Mesendoderm (in vitro differentiated cells): ENCODE measurements at regions not wholly inside any gene's neighbourhood (a gene's known extent, or its start where the extent isn't known, plus 50 kb on each side); places are given as distances from the start of the nearest gene placed in this dataset.

ENCODE experiments used
- DNase-seq: peaks from one replicate; pipeline ENCODE4 v3.0.0; 2013
- H2AK5ac ChIP-seq: 2 replicates; pipeline ENCODE4 v1.6.1; 2013; ENCODE audit warnings: low read length, inconsistent platforms
- H2BK120ac ChIP-seq: 2 replicates; pipeline ENCODE4 v1.6.1; 2013; ENCODE audit warnings: low read depth, mild to moderate bottlenecking, low read length, moderate library complexity, mixed read lengths
- H2BK15ac ChIP-seq: replicated peaks from 2 replicates; pipeline ENCODE4 v1.6.1; 2013; ENCODE audit warnings: low read depth, mild to moderate bottlenecking, moderate library complexity
- H2BK5ac ChIP-seq: 2 replicates; pipeline ENCODE4 v1.6.1; 2013; ENCODE audit warnings: low read length, inconsistent platforms
- H3K18ac ChIP-seq: 2 replicates; pipeline ENCODE4 v1.6.1; 2013; ENCODE audit warnings: mild to moderate bottlenecking, low read length, mixed read lengths
- H3K23ac ChIP-seq: one replicate; pipeline ENCODE4 v1.6.1; 2013; ENCODE audit warnings: low read length
- H3K27ac ChIP-seq: 2 replicates; pipeline ENCODE4 v1.5.1; 2013; ENCODE audit warnings: low read depth, mild to moderate bottlenecking, inconsistent platforms, low read length, moderate library complexity
- H3K27me3 ChIP-seq: 2 replicates; pipeline ENCODE4 v1.6.1; 2013; ENCODE audit warnings: low read length, control low read depth, mild to moderate bottlenecking, inconsistent platforms; ENCODE audit not compliant: insufficient read depth, poor library complexity
- H3K36me3 ChIP-seq: 2 replicates; pipeline ENCODE4 v1.6.1; 2013; ENCODE audit warnings: low read length, inconsistent platforms; ENCODE audit not compliant: control insufficient read depth, insufficient read depth
- H3K4ac ChIP-seq: one replicate; pipeline ENCODE4 v1.6.1; 2013; ENCODE audit warnings: low read depth, mild to moderate bottlenecking, low read length, moderate library complexity
- H3K4me1 ChIP-seq: 2 replicates; pipeline ENCODE4 v1.6.1; 2013; ENCODE audit warnings: low read depth, low read length, inconsistent platforms; ENCODE audit not compliant: control insufficient read depth
- H3K4me2 ChIP-seq: 2 replicates; pipeline ENCODE4 v1.6.1; 2013; ENCODE audit warnings: low read length
- H3K4me3 ChIP-seq: 2 replicates; pipeline ENCODE4 v1.5.1; 2013; ENCODE audit warnings: mild to moderate bottlenecking, low read length
- H3K56ac ChIP-seq: one replicate; pipeline ENCODE4 v1.6.1; 2013; ENCODE audit warnings: low read length
- H3K79me1 ChIP-seq: 2 replicates; pipeline ENCODE4 v1.6.1; 2013; ENCODE audit warnings: low read length, inconsistent platforms
- H3K79me2 ChIP-seq: 2 replicates; pipeline ENCODE4 v1.6.1; 2013; ENCODE audit warnings: mild to moderate bottlenecking, low read length; ENCODE audit not compliant: control insufficient read depth, insufficient read depth
- H3K9ac ChIP-seq: 2 replicates; pipeline ENCODE4 v1.6.1; 2013; ENCODE audit warnings: low read length, inconsistent platforms
- H4K5ac ChIP-seq: one replicate; pipeline ENCODE4 v1.6.1; 2013; ENCODE audit warnings: low read length
- H4K8ac ChIP-seq: one replicate; pipeline ENCODE4 v1.6.1; 2013; ENCODE audit warnings: low read depth, mild to moderate bottlenecking, control low read depth, low read length, moderate library complexity
- WGBS: extraction: QIAGEN DNeasy Blood & Tissue Kit; methylation state at CpG from one replicate; pipeline ENCODE4 v1.1.7; 2013; ENCODE audit warnings: low lambda C conversion rate, missing lambda C conversion rate; ENCODE audit not compliant: insufficient coverage; ENCODE audit errors: extremely low coverage; 5-methylcytosine and 5-hydroxymethylcytosine counted together

- no CpG with 5 or more reads among the region's 7 CpGs for WGBS
- no peak overlapping the region for H3K27ac ChIP-seq
- H3K18ac ChIP-seq, result no peak overlapping the region
- H3K4me1 ChIP-seq, result no peaks in the 10 kb centered on the region
- no peak overlapping the region for H4K5ac ChIP-seq
- no peak overlapping the region for H3K4me3 ChIP-seq
- no peak overlapping the region for H2BK5ac ChIP-seq
- no peak overlapping the region for H3K9ac ChIP-seq
- no peak for DNase-seq
- no peaks in the 10 kb centered on the region for H3K79me2 ChIP-seq
- H2AK5ac ChIP-seq, result no peak overlapping the region
- H3K4ac ChIP-seq, result no peak overlapping the region
- no peak overlapping the region for H2BK120ac ChIP-seq
- no peak overlapping the region for H2BK15ac ChIP-seq
- no peak overlapping the region for H3K23ac ChIP-seq
- no peaks in the 10 kb centered on the region for H3K79me1 ChIP-seq
- H4K8ac ChIP-seq, result no peak overlapping the region
- H3K4me2 ChIP-seq, result no peak overlapping the region
- no peak overlapping the region for H3K56ac ChIP-seq
- no peaks in the 10 kb centered on the region for H3K36me3 ChIP-seq
- H3K27me3 ChIP-seq, result no peaks in the 10 kb centered on the region
These were observed 603.6 kb downstream of the CPS1 start for GRCh38 chr2:211159972-211160371.

- WGBS, result no CpG with 5 or more reads among the region's 5 CpGs
- Histone ChIP-seq H2BK120ac (no peak overlapping the region), H3K4me1 (no peaks in the 10 kb centered on the region), H3K4me3 (no peak overlapping the region), H3K4ac (no peak overlapping the region), H2AK5ac (no peak overlapping the region), H3K23ac (no peak overlapping the region), H3K27ac (no peak overlapping the region), H3K79me1 (no peaks in the 10 kb centered on the region), H2BK5ac (no peak overlapping the region), H3K56ac (no peak overlapping the region), H3K9ac (no peak overlapping the region), H2BK15ac (no peak overlapping the region), H4K5ac (no peak overlapping the region), H3K4me2 (no peak overlapping the region), H4K8ac (no peak overlapping the region), H3K18ac (no peak overlapping the region), H3K79me2 (no peaks in the 10 kb centered on the region), H3K36me3 (no peaks in the 10 kb centered on the region), H3K27me3 (no peaks in the 10 kb centered on the region)
- DNase-seq, result no peak
These were observed 604.8 kb downstream of the CPS1 start for GRCh38 chr2:211161236-211161635.

DNA sequence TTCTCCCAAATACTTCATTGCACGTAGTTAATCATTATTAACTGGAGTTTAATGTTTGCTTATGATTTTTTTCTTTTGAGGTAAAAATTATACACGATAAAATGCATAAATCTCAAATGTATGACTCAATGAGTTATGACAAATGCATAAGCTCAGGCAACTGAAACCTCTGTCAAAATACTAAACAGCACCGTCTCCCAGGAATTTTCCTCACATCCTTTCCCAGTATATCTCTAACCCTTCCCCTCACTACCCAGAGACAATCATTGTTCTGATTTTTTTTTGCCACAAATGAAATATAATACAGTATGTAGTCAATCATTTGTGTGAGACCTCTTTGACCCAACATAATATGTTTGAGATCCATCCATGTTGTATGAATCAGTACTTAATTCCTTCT is 606.5 kb downstream of the CPS1 start:
- Histone ChIP-seq H3K4me2 (no peak overlapping the region), H3K9ac (no peak overlapping the region), H3K4me3 (no peak overlapping the region), H3K56ac (no peak overlapping the region), H2BK5ac (no peak overlapping the region), H3K36me3 (no peaks in the 10 kb centered on the region), H4K8ac (no peak overlapping the region), H3K4ac (no peak overlapping the region), H3K4me1 (no peaks in the 10 kb centered on the region), H3K79me1 (no peaks in the 10 kb centered on the region), H2BK120ac (no peak overlapping the region), H3K18ac (no peak overlapping the region), H2BK15ac (no peak overlapping the region), H3K79me2 (no peaks in the 10 kb centered on the region), H3K23ac (no peak overlapping the region), H4K5ac (no peak overlapping the region), H3K27me3 (no peaks in the 10 kb centered on the region), H2AK5ac (no peak overlapping the region), H3K27ac (no peak overlapping the region)
- no CpG with 5 or more reads among the region's 3 CpGs for WGBS
- DNase-seq, result no peak

GRCh38 chr2:211170843-211171242 is 614.4 kb downstream of the CPS1 start:
- H4K8ac ChIP-seq, result no peak overlapping the region
- no peaks in the 10 kb centered on the region for H3K4me1 ChIP-seq
- no peaks in the 10 kb centered on the region for H3K79me2 ChIP-seq
- H3K27ac ChIP-seq, result no peak overlapping the region
- H3K4me3 ChIP-seq, result no peak overlapping the region
- no peak overlapping the region for H2AK5ac ChIP-seq
- no peaks in the 10 kb centered on the region for H3K27me3 ChIP-seq
- H4K5ac ChIP-seq, result no peak overlapping the region
- DNase-seq, result no peak
- H2BK15ac ChIP-seq, result no peak overlapping the region
- H3K79me1 ChIP-seq, result no peaks in the 10 kb centered on the region
- H3K56ac ChIP-seq, result no peak overlapping the region
- H3K23ac ChIP-seq, result no peak overlapping the region
- no CpG with 5 or more reads among the region's 4 CpGs for WGBS
- no peak overlapping the region for H3K18ac ChIP-seq
- H3K4me2 ChIP-seq, result no peak overlapping the region
- H2BK5ac ChIP-seq, result no peak overlapping the region
- H3K36me3 ChIP-seq, result no peaks in the 10 kb centered on the region
- H2BK120ac ChIP-seq, result no peak overlapping the region
- H3K4ac ChIP-seq, result no peak overlapping the region
- H3K9ac ChIP-seq, result no peak overlapping the region

GRCh38 chr2:211174021-211174420 is 617.6 kb downstream of the CPS1 start:
- Histone ChIP-seq H4K8ac (no peak overlapping the region), H3K9ac (no peak overlapping the region), H3K79me2 (no peaks in the 10 kb centered on the region), H3K27ac (no peak overlapping the region), H3K4me1 (no peaks in the 10 kb centered on the region), H2BK5ac (no peak overlapping the region), H3K36me3 (no peaks in the 10 kb centered on the region), H3K4me3 (no peak overlapping the region), H3K4ac (no peak overlapping the region), H3K4me2 (no peak overlapping the region), H4K5ac (no peak overlapping the region), H2BK15ac (no peak overlapping the region), H2BK120ac (no peak overlapping the region), H3K56ac (no peak overlapping the region), H3K18ac (no peak overlapping the region), H3K23ac (no peak overlapping the region), H3K27me3 (no peaks in the 10 kb centered on the region), H2AK5ac (no peak overlapping the region), H3K79me1 (no peaks in the 10 kb centered on the region)
- DNase-seq, result no peak
- no CpG with 5 or more reads among the region's 2 CpGs for WGBS

DNA sequence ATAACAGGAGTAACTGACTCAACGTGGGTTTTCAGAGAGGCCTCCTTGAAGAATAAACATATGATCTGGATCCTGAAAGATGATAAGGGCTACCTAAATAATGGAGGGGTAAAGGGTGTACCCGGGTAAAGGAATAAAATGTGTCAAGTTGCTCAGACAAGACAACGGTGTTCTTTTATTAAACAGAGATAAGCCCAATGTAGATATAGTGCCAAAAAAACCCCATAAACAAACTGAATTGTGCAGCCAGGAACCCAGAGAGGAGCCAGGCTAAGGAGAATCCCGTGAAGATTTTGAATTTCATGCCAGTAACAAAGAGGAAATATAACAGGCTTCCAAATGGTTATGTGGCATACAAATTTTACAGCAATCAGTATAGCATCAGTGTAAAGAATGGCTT is 618.2 kb downstream of the CPS1 start:
- no peak overlapping the region for H2AK5ac ChIP-seq
- whole genome bisulfite sequencing, result no CpG with 5 or more reads among the region's 4 CpGs
- no peak for DNase-seq

More for the DNA sequence above, 618.2 kb downstream of the CPS1 start:
- Histone ChIP-seq H3K23ac (no peak overlapping the region), H3K27ac (no peak overlapping the region), H2BK5ac (no peak overlapping the region), H2BK120ac (no peak overlapping the region), H3K18ac (no peak overlapping the region), H3K4ac (no peak overlapping the region), H4K8ac (no peak overlapping the region), H2BK15ac (no peak overlapping the region), H3K56ac (no peak overlapping the region), H3K4me2 (no peak overlapping the region), H3K79me2 (no peaks in the 10 kb centered on the region), H3K4me1 (no peaks in the 10 kb centered on the region), H3K27me3 (no peaks in the 10 kb centered on the region), H4K5ac (no peak overlapping the region), H3K36me3 (no peaks in the 10 kb centered on the region), H3K4me3 (no peak overlapping the region), H3K79me1 (no peaks in the 10 kb centered on the region), H3K9ac (no peak overlapping the region)
